ENCODE measurements at regions not wholly inside any gene's neighbourhood (a gene's known extent, or its start where the extent isn't known, plus 50 kb on each side); places are given as distances from the start of the nearest gene placed in this dataset.

GRCh38 chr4:71259280-71259679, 79.5 kb upstream of the SLC4A4 start:
- Mint-ChIP-seq H3K4me1 (ENCODE audit: low read depth, unreplicated experiment) (no peaks in the 10 kb centered on the region), H3K27me3 (ENCODE audit: insufficient read depth, unreplicated experiment) (peaks cover 3% of the 10 kb centered on the region), H3K9me3 (ENCODE audit: unreplicated experiment) (no peaks in the 10 kb centered on the region), H3K36me3 (ENCODE audit: insufficient read depth, unreplicated experiment) (no peaks in the 10 kb centered on the region), H3K27ac (ENCODE audit: unreplicated experiment) (no peak overlapping the region), H3K4me3 (ENCODE audit: unreplicated experiment) (no peak overlapping the region)
- Histone ChIP-seq H3K4me1 (no peaks in the 10 kb centered on the region), H3K9me3 (no peaks in the 10 kb centered on the region), H3K36me3 (ENCODE audit: control insufficient read depth, insufficient read depth, low read length) (no peaks in the 10 kb centered on the region), H3K4me3 (ENCODE audit: low read depth, low read length) (no peak overlapping the region), H3K27me3 (replicated peaks; ENCODE audit: control insufficient read depth, insufficient read depth, low read length) (no peaks in the 10 kb centered on the region)
- CTCF ChIA-PET: no interaction called here
- intact Hi-C loops (cut with micrococcal nuclease; ENCODE audit: unreplicated experiment): no loop called here
- no TSS peak for BruUV-seq (replicated peaks)
- TF ChIP-seq CTCF (IDR thresholded peaks at IDR 0.05; ENCODE audit: insufficient read depth in 1 of 2, low read depth in 1 of 2, low read length in 1 of 2, severe bottlenecking in 1 of 2, unreplicated experiment in 1 of 2): no peak
- POLR2A ChIA-PET: no interaction called here
- no peak for DNase-seq

DNA sequence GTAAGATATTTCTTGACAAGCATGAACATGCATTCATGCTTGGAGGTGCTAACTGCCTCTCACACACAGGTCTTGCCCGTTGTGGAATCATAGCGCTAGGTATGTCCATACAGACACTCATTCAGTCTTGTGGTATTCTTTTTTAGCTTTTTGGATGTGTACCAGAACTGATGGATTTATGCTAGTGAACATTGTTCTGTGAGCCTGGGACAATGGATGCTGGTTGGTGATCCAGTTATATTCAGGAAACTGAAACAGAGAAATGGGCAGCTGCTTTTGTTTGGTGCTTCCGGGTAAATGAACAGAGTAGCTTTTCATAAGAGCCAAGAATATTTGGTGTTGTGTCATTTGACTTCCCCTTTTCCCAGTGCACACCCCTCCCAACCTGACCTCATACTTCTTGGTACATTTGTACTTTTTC, 78.9 kb upstream of the SLC4A4 start:
- H3K4me1 ChIP-seq: no peaks in the 10 kb centered on the region
- no peaks in the 10 kb centered on the region for H3K36me3 ChIP-seq (ENCODE audit: control insufficient read depth, insufficient read depth, low read length)
- DNase-seq: no peak
- H3K9me3 ChIP-seq: no peaks in the 10 kb centered on the region
- Mint-ChIP-seq H3K4me1 (ENCODE audit: low read depth, unreplicated experiment) (no peaks in the 10 kb centered on the region), H3K36me3 (ENCODE audit: insufficient read depth, unreplicated experiment) (no peaks in the 10 kb centered on the region), H3K9me3 (ENCODE audit: unreplicated experiment) (no peaks in the 10 kb centered on the region), H3K27ac (ENCODE audit: unreplicated experiment) (no peak overlapping the region), H3K27me3 (ENCODE audit: insufficient read depth, unreplicated experiment) (peaks cover 3% of the 10 kb centered on the region), H3K4me3 (ENCODE audit: unreplicated experiment) (no peak overlapping the region)
- ChIA-PET POLR2A (no interaction called here), CTCF (no interaction called here)
- no peak overlapping the region for H3K4me3 ChIP-seq (ENCODE audit: low read depth, low read length)
- TF ChIP-seq CTCF (IDR thresholded peaks at IDR 0.05; ENCODE audit: insufficient read depth in 1 of 2, low read depth in 1 of 2, low read length in 1 of 2, severe bottlenecking in 1 of 2, unreplicated experiment in 1 of 2): no peak
- no TSS peak for BruUV-seq (replicated peaks)
- no peaks in the 10 kb centered on the region for H3K27me3 ChIP-seq (replicated peaks; ENCODE audit: control insufficient read depth, insufficient read depth, low read length)
- intact Hi-C loops (cut with micrococcal nuclease; ENCODE audit: unreplicated experiment): no loop called here

- Histone ChIP-seq H3K36me3 (ENCODE audit: control insufficient read depth, insufficient read depth, low read length) (no peaks in the 10 kb centered on the region), H3K4me3 (ENCODE audit: low read depth, low read length) (no peak overlapping the region), H3K9me3 (no peaks in the 10 kb centered on the region), H3K27me3 (replicated peaks; ENCODE audit: control insufficient read depth, insufficient read depth, low read length) (no peaks in the 10 kb centered on the region), H3K4me1 (no peaks in the 10 kb centered on the region)
- H3K4me3 Mint-ChIP-seq (ENCODE audit: unreplicated experiment): no peak overlapping the region
- intact Hi-C loops (cut with micrococcal nuclease; ENCODE audit: unreplicated experiment): no loop called here
- H3K36me3 Mint-ChIP-seq (ENCODE audit: insufficient read depth, unreplicated experiment): no peaks in the 10 kb centered on the region
- ChIA-PET POLR2A (no interaction called here), CTCF (no interaction called here)
- no peak overlapping the region for H3K27ac Mint-ChIP-seq (ENCODE audit: unreplicated experiment)
- no peak for DNase-seq
- no peaks in the 10 kb centered on the region for H3K9me3 Mint-ChIP-seq (ENCODE audit: unreplicated experiment)
- H3K4me1 Mint-ChIP-seq (ENCODE audit: low read depth, unreplicated experiment): no peaks in the 10 kb centered on the region
- H3K27me3 Mint-ChIP-seq (ENCODE audit: insufficient read depth, unreplicated experiment): peaks cover 5% of the 10 kb centered on the region
- TF ChIP-seq CTCF (IDR thresholded peaks at IDR 0.05; ENCODE audit: insufficient read depth in 1 of 2, low read depth in 1 of 2, low read length in 1 of 2, severe bottlenecking in 1 of 2, unreplicated experiment in 1 of 2): no peak
- BruUV-seq (replicated peaks): no TSS peak
Measured at GRCh38 chr4:71260544-71260943, 78.3 kb upstream of the SLC4A4 start.
